ENCODE measurements at regions not wholly inside any gene's neighbourhood (a gene's known extent, or its start where the extent isn't known, plus 50 kb on each side); places are given as distances from the start of the nearest gene placed in this dataset.

DNA sequence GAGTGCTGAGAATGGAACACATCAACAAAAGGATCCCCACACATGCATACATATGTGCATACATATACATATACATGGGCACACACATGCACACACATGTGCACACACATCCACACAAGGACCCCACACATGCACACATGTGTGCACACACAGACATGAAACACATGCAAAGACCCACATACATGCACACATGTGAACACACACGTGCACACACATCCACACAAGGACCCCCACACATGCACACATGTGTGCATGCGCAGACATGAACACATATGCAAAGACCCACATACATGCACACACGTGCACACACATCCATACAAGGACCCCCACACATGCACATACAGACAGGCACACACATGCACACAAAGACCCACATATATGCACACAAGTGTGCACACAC is 104.4 kb upstream of the ADARB2 start:
- DNase-seq: no peak

DNA sequence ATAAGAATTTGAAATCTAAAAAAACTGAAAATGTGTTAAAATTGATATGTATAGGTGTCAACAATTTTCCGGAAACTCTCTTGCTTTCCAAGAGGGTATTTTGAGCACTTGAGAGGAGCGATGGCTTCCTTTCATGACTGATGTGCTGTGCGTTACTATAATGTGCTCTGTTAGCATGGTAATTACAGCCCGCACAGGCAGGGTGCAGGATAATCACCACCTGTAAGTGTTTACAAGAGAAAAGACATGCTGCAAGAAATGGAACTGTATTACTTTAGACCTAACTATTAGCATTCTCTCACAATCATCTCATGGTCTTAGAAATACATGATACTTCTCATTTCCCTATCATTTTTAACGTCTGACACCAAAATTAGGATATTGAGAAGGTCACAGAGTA is 92.4 kb upstream of the ADARB2 start:
- no peak for DNase-seq

DNA sequence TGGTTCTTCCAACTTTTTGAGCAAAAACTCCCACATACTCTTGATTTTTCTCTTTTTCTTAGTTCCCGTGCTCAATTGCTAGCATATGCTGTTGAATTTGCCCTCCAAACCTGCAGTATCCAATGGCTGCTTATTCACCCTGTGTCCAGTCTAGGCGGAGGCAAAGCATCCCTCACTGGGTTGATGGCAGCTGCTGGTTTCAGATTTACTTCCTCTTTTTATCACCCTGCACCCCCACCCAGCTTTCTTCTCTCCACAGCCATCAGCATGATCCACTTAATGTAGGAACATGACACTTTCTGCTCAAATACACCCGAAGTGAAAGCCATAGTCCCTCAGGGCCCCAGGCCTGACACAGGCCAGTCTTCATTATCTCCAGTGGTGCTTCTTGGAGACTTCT is 87.6 kb upstream of the ADARB2 start:
- DNase-seq: no peak

DNA sequence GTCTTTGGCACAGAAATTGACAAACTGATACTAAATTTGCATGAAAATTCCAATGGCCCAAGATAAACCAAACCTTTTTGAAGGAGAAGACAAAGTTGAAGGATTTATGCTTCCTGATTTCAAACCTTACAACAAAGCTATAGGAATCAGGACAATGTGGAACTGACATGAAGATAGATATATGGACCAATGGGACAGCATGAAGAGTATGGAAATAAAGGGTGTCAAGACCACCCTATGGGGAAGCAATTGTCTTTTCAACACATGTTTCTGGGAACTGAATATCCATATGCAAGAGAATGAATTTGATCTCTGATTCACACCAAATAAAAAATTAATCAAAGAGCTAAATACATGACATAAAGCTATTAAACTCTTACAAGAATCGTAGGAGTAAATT is 77.2 kb upstream of the ADARB2 start:
- DNase-seq: no peak

DNA sequence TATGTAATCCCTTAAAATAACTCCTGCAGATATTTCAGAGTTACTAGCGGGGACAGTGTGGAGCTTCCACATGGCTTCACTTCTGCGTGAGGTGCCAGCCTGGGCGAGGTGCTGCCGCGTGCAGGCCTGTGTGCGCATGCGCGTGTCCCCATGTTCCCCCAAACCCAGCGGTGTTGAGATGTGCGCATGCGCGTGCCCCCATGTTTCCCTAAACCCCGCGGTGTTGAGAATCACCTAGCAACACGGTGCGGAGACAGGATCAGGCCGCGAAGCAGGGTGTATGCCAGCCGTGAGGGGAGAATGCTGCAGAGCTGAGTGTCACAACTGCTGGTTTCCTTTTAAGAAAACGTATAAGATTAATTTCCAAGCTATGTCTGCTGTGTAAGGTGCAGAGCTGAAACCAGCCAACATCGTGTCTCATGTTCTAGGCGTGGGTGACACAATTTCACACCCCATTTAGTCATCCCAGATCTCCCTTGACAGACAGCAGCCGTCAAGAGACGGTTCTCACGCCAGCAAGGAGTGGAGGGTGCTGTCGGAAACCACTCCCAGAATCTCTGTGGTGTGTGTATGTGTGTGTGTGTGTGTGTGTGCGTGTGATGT is 71.9 kb upstream of the ADARB2 start:
- no peak for DNase-seq

DNA sequence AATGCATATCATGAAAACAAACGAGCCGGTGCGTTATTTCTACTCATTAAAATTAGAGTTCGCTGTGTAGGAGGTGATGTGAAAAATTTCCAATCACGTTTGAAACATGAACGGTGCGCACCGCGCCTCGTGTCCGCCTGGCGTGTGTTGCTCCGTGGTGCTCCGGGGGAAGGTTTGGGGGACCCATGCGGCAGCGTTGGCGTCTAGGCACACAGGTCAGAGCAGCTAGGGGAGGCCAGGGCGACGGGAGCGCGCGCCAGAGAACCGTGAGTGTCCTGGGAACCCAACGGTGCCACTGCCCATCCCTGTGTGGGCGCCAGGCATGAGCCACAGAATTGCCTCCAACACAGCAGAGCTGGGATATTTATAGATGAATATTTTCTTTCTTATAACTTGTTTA is 70.6 kb upstream of the ADARB2 start:
- no peak for DNase-seq

DNA sequence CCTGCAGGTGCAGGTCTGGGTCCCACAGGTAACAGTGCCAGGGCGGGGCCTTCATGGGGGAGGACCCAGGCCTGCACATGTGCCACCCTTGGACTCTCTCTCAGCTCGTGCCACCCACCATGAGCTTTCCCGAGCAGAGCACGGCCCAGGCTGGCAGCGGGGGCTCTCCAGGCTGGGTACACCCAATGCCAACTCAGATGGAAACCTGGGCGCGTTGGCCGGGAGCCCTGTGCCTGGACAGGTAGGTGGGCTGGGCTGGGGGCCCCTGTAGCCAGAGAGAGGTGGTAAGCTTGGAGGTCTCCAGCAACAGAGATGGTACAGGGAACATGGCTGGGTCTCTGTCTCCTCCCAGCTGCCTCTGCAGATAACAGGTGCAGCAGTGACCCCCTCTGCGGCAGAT is 69.9 kb upstream of the ADARB2 start:
- DNase-seq: no peak

DNA sequence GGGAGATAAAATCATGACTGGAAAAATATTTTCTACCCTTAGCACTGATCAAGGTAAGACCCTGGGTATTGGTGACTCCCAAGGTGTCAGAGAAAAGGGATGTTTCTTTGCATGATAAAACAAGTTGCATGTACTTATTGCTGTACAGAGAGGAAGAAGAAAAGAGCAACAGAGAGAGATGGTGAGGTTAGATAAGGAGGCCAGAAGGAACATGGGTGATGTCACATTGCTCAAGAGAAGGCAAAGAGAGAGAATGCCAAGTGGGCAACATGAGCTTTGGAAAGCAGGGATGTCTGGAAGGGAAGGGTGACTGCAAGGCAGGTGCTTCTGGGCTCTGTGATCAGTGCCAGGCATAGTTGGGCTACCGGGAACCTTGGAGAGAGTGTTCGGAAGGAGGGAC is 65.1 kb upstream of the ADARB2 start:
- no peak for DNase-seq

DNA sequence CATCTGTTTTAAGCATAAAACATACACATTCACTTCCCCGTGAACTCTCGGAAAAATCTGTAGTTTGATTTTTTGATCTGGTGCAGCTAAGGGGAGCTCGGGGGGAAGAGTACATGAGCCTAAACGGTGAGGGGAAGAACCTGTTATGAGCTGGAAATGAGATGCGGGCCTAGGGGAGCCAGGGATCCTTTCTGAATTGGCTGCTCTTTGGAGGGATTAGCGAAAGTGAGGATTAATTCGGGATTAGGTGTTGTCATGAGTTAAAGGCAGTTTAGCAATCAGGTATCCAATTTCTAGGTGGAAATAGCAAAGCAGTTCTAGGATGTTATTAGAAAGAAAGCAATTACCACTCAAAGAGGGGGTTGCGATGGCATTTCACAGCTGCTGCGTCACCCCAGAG is 51.1 kb upstream of the ADARB2 start:
- no peak for DNase-seq

Measured in activated CD4-positive, CD25-positive, alpha-beta regulatory T cell (primary cell).